ENCODE measurements at regions not wholly inside any gene's neighbourhood (a gene's known extent, or its start where the extent isn't known, plus 50 kb on each side); places are given as distances from the start of the nearest gene placed in this dataset.

GRCh38 chr7:81598951-81599350, 170.9 kb downstream of the HGF start:
- Histone ChIP-seq H3K36me3 (replicated peaks in 1 of 2; ENCODE audit: control extremely low read depth in 1 of 2, control insufficient read depth in 1 of 2, extremely low read depth in 1 of 2, insufficient read depth in 2 of 2, low read length in 1 of 2) (no peaks in the 10 kb centered on the region), H3K79me2 (ENCODE audit: control insufficient read depth, insufficient read depth, low read length) (no peaks in the 10 kb centered on the region), H3K9ac (ENCODE audit: low read length) (no peak overlapping the region), H3K27me3 (replicated peaks in 1 of 4; ENCODE audit: control extremely low read depth in 1 of 4, control insufficient read depth in 3 of 4, insufficient read depth in 4 of 4, low read length in 3 of 4) (no peaks in the 10 kb centered on the region), H3K4me3 (ENCODE audit: control extremely low read depth in 1 of 5, extremely low read depth in 1 of 5, insufficient read depth in 1 of 5, low read depth in 2 of 5, low read length in 4 of 5) (no peak overlapping the region), H3K4me2 (replicated peaks; ENCODE audit: low read depth, low read length, poor library complexity, severe bottlenecking) (no peak overlapping the region), H2AFZ (ENCODE audit: insufficient read depth, low read depth, low read length, poor library complexity, severe bottlenecking) (no peak overlapping the region), H4K20me1 (ENCODE audit: control insufficient read depth, insufficient read depth, low read length, poor library complexity, severe bottlenecking) (no peaks in the 10 kb centered on the region), H3K9me3 (ENCODE audit: control extremely low read depth in 1 of 3, control insufficient read depth in 2 of 3, insufficient read depth in 1 of 3, low read length in 2 of 3) (no peaks in the 10 kb centered on the region), H3K27ac (ENCODE audit: low read length in 2 of 2) (no peak overlapping the region), H3K4me1 (ENCODE audit: control insufficient read depth in 2 of 2, insufficient read depth in 2 of 2, low read length in 2 of 2) (no peaks in the 10 kb centered on the region)
- no peaks in the 10 kb centered on the region for H3K4me1 Mint-ChIP-seq
- no peaks in the 10 kb centered on the region for H3K27me3 Mint-ChIP-seq
- intact Hi-C loops (cut with micrococcal nuclease) = no loop called here
- DNase-seq (no peak), ATAC-seq (ENCODE audit: low read depth) (no peak)
- TF ChIP-seq CTCF (IDR thresholded peaks at IDR 0.05) (no peak), EZH2 (IDR thresholded peaks at IDR 0.05; ENCODE audit: borderline replicate concordance, insufficient read depth, low read depth, low read length, poor library complexity, severe bottlenecking) (no peak)
- H3K27ac Mint-ChIP-seq = no peak overlapping the region
- no peaks in the 10 kb centered on the region for H3K9me3 Mint-ChIP-seq (ENCODE audit: insufficient read depth)
- CTCF ChIA-PET = no interaction called here
- POLR2A ChIA-PET = no interaction called here
- H3K4me3 Mint-ChIP-seq = no peak overlapping the region
- no CpG with 5 or more reads among the region's 1 CpG for WGBS (ENCODE audit: insufficient coverage)

GRCh38 chr7:81594767-81595166, 175.1 kb downstream of the HGF start:
- Histone ChIP-seq H4K20me1 (ENCODE audit: control insufficient read depth, insufficient read depth, low read length, poor library complexity, severe bottlenecking) (no peaks in the 10 kb centered on the region), H3K4me3 (ENCODE audit: control extremely low read depth in 1 of 5, extremely low read depth in 1 of 5, insufficient read depth in 1 of 5, low read depth in 2 of 5, low read length in 4 of 5) (no peak overlapping the region), H3K36me3 (replicated peaks in 1 of 2; ENCODE audit: control extremely low read depth in 1 of 2, control insufficient read depth in 1 of 2, extremely low read depth in 1 of 2, insufficient read depth in 2 of 2, low read length in 1 of 2) (no peaks in the 10 kb centered on the region), H3K79me2 (ENCODE audit: control insufficient read depth, insufficient read depth, low read length) (no peaks in the 10 kb centered on the region), H2AFZ (ENCODE audit: insufficient read depth, low read depth, low read length, poor library complexity, severe bottlenecking) (no peak overlapping the region), H3K4me1 (ENCODE audit: control insufficient read depth in 2 of 2, insufficient read depth in 2 of 2, low read length in 2 of 2) (no peaks in the 10 kb centered on the region), H3K9me3 (ENCODE audit: control extremely low read depth in 1 of 3, control insufficient read depth in 2 of 3, insufficient read depth in 1 of 3, low read length in 2 of 3) (no peaks in the 10 kb centered on the region), H3K4me2 (replicated peaks; ENCODE audit: low read depth, low read length, poor library complexity, severe bottlenecking) (no peak overlapping the region), H3K9ac (ENCODE audit: low read length) (no peak overlapping the region), H3K27ac (ENCODE audit: low read length in 2 of 2) (no peak overlapping the region), H3K27me3 (replicated peaks in 1 of 4; ENCODE audit: control extremely low read depth in 1 of 4, control insufficient read depth in 3 of 4, insufficient read depth in 4 of 4, low read length in 3 of 4) (no peaks in the 10 kb centered on the region)
- no peak overlapping the region for H3K4me3 Mint-ChIP-seq
- H3K9me3 Mint-ChIP-seq (ENCODE audit: insufficient read depth) = no peaks in the 10 kb centered on the region
- CTCF ChIA-PET = no interaction called here
- intact Hi-C loops (cut with micrococcal nuclease) = no loop called here
- H3K27ac Mint-ChIP-seq = no peak overlapping the region
- TF ChIP-seq CTCF (IDR thresholded peaks at IDR 0.05) (no peak), EZH2 (IDR thresholded peaks at IDR 0.05; ENCODE audit: borderline replicate concordance, insufficient read depth, low read depth, low read length, poor library complexity, severe bottlenecking) (no peak)
- DNase-seq (no peak), ATAC-seq (ENCODE audit: low read depth) (no peak)
- WGBS (ENCODE audit: insufficient coverage) = 75% methylated on average over 1 of the region's 1 CpG
- POLR2A ChIA-PET = no interaction called here
- no peaks in the 10 kb centered on the region for H3K27me3 Mint-ChIP-seq
- no peaks in the 10 kb centered on the region for H3K4me1 Mint-ChIP-seq

All from B cell (primary cell).